ENCODE measurements at regions not wholly inside any gene's neighbourhood (a gene's known extent, or its start where the extent isn't known, plus 50 kb on each side); places are given as distances from the start of the nearest gene placed in this dataset.

- intact Hi-C loops (cut with micrococcal nuclease): no loop called here
Observed at GRCh38 chr3:103052236-103052830, 617.5 kb downstream of the ZPLD1 start.

- intact Hi-C loops (cut with micrococcal nuclease): no loop called here
Observed at GRCh38 chr3:103055021-103055520, 620.3 kb downstream of the ZPLD1 start.

- intact Hi-C loops (cut with micrococcal nuclease): no loop called here
Observed at GRCh38 chr3:103056542-103056941, 621.7 kb downstream of the ZPLD1 start.

GRCh38 chr3:103057003-103057402, 622.2 kb downstream of the ZPLD1 start:
- intact Hi-C loops (cut with micrococcal nuclease): no loop called here

GRCh38 chr3:103057487-103057886, 622.7 kb downstream of the ZPLD1 start:
- intact Hi-C loops (cut with micrococcal nuclease): no loop called here

GRCh38 chr3:103059432-103059831, 624.6 kb downstream of the ZPLD1 start:
- intact Hi-C loops (cut with micrococcal nuclease): no loop called here

GRCh38 chr3:103060242-103060641, 625.4 kb downstream of the ZPLD1 start:
- intact Hi-C loops (cut with micrococcal nuclease): no loop called here

GRCh38 chr3:103067963-103068362, 633.1 kb downstream of the ZPLD1 start:
- intact Hi-C loops (cut with micrococcal nuclease): no loop called here

GRCh38 chr3:103075282-103075681, 640.5 kb downstream of the ZPLD1 start:
- intact Hi-C loops (cut with micrococcal nuclease): no loop called here

- intact Hi-C loops (cut with micrococcal nuclease): no loop called here
Observed at GRCh38 chr3:103077910-103078309, 643.1 kb downstream of the ZPLD1 start.

GRCh38 chr3:103082501-103082900, 647.7 kb downstream of the ZPLD1 start:
- intact Hi-C loops (cut with micrococcal nuclease): no loop called here

GRCh38 chr3:103083848-103084631, 649.2 kb downstream of the ZPLD1 start:
- intact Hi-C loops (cut with micrococcal nuclease): no loop called here

- intact Hi-C loops (cut with micrococcal nuclease): no loop called here
Observed at GRCh38 chr3:103085465-103085864, 650.6 kb downstream of the ZPLD1 start.

GRCh38 chr3:103089758-103090157, 654.9 kb downstream of the ZPLD1 start:
- intact Hi-C loops (cut with micrococcal nuclease): no loop called here

GRCh38 chr3:103105206-103105605, 670.4 kb downstream of the ZPLD1 start:
- intact Hi-C loops (cut with micrococcal nuclease): no loop called here

- intact Hi-C loops (cut with micrococcal nuclease): no loop called here
Observed at GRCh38 chr3:103112273-103112672, 677.5 kb downstream of the ZPLD1 start.

- intact Hi-C loops (cut with micrococcal nuclease): no loop called here
Observed at GRCh38 chr3:103126115-103126514, 691.3 kb downstream of the ZPLD1 start.

GRCh38 chr3:103127098-103127630, 692.3 kb downstream of the ZPLD1 start:
- intact Hi-C loops (cut with micrococcal nuclease): no loop called here

- intact Hi-C loops (cut with micrococcal nuclease): no loop called here
Observed at GRCh38 chr3:103127737-103128136, 692.9 kb downstream of the ZPLD1 start.

GRCh38 chr3:103134023-103134724, 699.4 kb downstream of the ZPLD1 start:
- intact Hi-C loops (cut with micrococcal nuclease): no loop called here

- intact Hi-C loops (cut with micrococcal nuclease): no loop called here
Observed at GRCh38 chr3:103136621-103137020, 701.8 kb downstream of the ZPLD1 start.

GRCh38 chr3:103137830-103138229, 703.0 kb downstream of the ZPLD1 start:
- intact Hi-C loops (cut with micrococcal nuclease): no loop called here
